GM12878 (cell line): ENCODE measurements at regions not wholly inside any gene's neighbourhood (a gene's known extent, or its start where the extent isn't known, plus 50 kb on each side); places are given as distances from the start of the nearest gene placed in this dataset. TPM values are rescaled to one million over a fixed set of nuclear protein-coding genes. Genes with fewer than 3 reads are reported as not detected.

ENCODE experiments used
- ATF2 ChIP-seq: IDR thresholded peaks from 2 replicates; pipeline ENCODE4 v1.6.1; 2012; ENCODE audit warnings: low read length, inconsistent platforms
- BCLAF1 ChIP-seq: fragments of 450-650 bp; IDR thresholded peaks from 2 replicates; pipeline ENCODE4 v1.6.1; 2017; ENCODE audit warnings: antibody characterized with exemption, mild to moderate bottlenecking, moderate library complexity
- CEBPZ ChIP-seq: fragments of 150-350 bp; IDR thresholded peaks from 2 replicates; pipeline ENCODE4 v1.6.1; 2016; ENCODE audit warnings: low read depth, low read length
- CREM ChIP-seq: IDR thresholded peaks from 2 replicates; pipeline ENCODE4 v1.6.1; 2014; ENCODE audit warnings: antibody characterized with exemption, low read depth
- IKZF1 ChIP-seq: fragments of 450-650 bp; conservative IDR thresholded peaks from 2 replicates; pipeline ENCODE4 v1.6.1; 2017; ENCODE audit warnings: antibody characterized with exemption, mild to moderate bottlenecking
- RELA ChIP-seq: fragments of 450-650 bp; IDR thresholded peaks from 2 replicates; pipeline ENCODE4 v1.8.0; 2014; ENCODE audit warnings: borderline replicate concordance; ENCODE audit not compliant: partially characterized antibody
- ZBTB4 ChIP-seq: fragments of 450-650 bp; formaldehyde crosslinking; IDR thresholded peaks from 2 replicates; pipeline ENCODE4 v1.4.0; 2022; ENCODE audit warnings: mild to moderate bottlenecking, moderate library complexity
- small RNA-seq: library from RNA; depleted of rRNA; stranded (forward); fragments of <200 nt; gene quantifications from one replicate; pipeline ENCODE3, GENCODE V24; 2014

- TF ChIP-seq ATF2 (no peak), CEBPZ (no peak), ZBTB4 (CRISPR knock-in tag) (no peak), IKZF1 (no peak), RELA (no peak), BCLAF1 (no peak), CREM (no peak)
These were observed 50.2 kb upstream of the GRID2 start (continued) for GRCh38 chr4:92253550-92253949.

Small RNA genes lying in the stretch of these regions (small RNA-seq; reads per million reads assigned to genes)
- gene KRT19P6, result not detected
